K562 (cell line): ENCODE measurements at regions not wholly inside any gene's neighbourhood (a gene's known extent, or its start where the extent isn't known, plus 50 kb on each side); places are given as distances from the start of the nearest gene placed in this dataset.

Experiments used
- NFXL1 ChIP-seq: fragments of 450-650 bp; formaldehyde crosslinking; IDR thresholded peaks from 2 replicates; pipeline ENCODE4 v1.4.0; 2021; ENCODE audit warnings: mild to moderate bottlenecking
- TRIM28 ChIP-seq: fragments of 450-650 bp; IDR thresholded peaks from 2 replicates; pipeline ENCODE4 v1.6.1; 2017
- ZNF318 ChIP-seq, 2 experiments: fragments of 450-650 bp; IDR thresholded peaks; 2 replicates each; pipeline ENCODE4 v1.6.1; 2016; ENCODE audit warnings: mild to moderate bottlenecking in 2 of 2, borderline replicate concordance in 1 of 2, low read depth in 1 of 2, moderate library complexity in 1 of 2

GRCh38 chr10:44010873-44011602 lies 362.4 kb upstream of the ZNF32 start (continued):
- no peak for TF ChIP-seq NFXL1 (CRISPR knock-in tag)
- TF ChIP-seq TRIM28: no peak
- no peak for TF ChIP-seq ZNF318 (IDR thresholded peaks at IDR 0.05; ENCODE audit: borderline replicate concordance in 1 of 2, low read depth in 1 of 2)
